ENCODE measurements at regions not wholly inside any gene's neighbourhood (a gene's known extent, or its start where the extent isn't known, plus 50 kb on each side); places are given as distances from the start of the nearest gene placed in this dataset.

DNA sequence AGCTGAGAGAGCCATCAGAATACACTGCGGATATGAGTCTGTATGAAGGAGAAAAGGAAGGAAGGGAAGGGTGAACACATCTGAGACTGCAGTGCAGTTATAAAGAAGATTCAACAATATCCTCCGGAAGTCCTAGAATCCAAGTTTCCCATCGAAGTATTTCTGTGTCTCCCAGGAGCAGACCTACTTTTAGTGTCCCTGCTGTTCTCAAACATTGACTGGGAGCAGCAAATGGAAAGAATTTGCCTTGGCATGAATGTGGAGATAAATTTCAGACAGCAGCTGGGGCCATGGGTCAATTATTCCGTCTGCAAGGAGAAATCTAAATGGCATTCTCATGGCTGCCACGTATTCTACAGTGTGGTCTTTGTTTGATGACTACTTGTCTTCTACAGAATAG is 478.1 kb upstream of the SMC2 start:
- DNase-seq (ENCODE audit: low read depth in 2 of 2), result no peak

DNA sequence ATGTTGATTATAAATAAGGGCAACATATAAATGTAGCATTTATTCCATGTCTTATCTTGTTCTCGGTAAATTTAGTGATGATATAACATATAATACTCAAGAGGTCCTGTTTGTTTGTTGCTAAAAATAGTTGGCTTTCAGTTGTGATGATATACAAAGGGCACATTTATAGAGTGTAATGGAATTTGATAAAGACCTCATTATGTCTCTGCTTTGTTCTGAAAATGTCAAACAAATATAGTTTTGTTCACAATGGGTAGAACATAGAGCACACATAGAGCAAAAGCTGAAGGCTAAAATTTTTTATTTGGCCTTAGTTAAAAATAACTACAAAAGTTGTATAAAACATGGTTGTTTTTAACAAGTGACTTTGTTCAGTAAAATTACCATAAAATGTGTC is 477.1 kb upstream of the SMC2 start:
- DNase-seq (ENCODE audit: low read depth in 2 of 2), result no peak

DNA sequence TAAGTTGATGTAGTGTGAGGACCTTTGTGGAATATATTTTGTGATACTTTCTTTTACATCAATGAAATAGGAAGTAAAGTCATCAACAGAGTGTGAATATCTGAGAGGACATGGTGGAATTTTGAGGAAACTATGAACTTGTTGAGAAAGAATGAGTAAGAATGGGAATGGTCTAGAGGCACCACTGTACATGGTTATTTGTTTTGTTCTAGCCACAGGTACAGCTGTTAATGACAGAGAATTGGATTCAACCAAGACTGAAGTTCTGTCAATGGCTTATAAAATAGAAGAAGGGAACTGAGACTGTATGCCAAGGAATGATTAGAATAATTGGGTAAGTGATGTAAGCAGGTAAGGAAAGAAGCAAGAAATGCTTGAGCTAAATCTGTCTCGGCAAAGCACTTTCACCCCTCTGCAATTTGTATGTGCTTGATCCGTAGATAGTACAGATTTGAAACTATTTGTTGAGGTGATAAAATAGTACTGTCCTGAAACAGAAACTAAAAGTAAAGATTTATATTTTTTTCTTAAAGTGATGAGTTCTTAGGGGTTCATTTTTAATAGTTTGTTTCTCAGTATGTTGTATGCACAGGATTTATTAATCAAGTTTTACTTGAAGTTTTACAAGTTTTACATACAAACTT is 468.8 kb upstream of the SMC2 start:
- DNase-seq (ENCODE audit: low read depth in 2 of 2), result no peak

DNA sequence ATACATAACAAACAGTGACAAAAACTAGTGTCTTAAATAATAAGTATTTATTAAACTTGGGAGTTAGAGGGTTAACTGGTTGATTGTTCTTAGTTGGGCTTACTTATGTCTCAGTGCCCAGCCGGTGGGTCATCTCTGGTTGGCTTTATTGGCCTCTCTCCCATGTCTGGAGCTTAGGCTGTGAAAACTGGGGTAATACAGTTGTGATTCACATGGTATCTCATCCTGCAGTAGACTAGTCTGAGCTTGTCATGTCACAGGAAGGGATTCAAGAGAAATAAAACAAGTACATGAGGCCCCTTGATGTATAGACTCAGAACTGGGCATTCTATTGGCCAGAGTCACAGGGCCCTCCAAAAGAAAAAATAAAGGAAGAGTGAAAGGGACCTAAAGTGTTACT is 466.4 kb upstream of the SMC2 start:
- DNase-seq (ENCODE audit: low read depth in 2 of 2), result no peak

DNA sequence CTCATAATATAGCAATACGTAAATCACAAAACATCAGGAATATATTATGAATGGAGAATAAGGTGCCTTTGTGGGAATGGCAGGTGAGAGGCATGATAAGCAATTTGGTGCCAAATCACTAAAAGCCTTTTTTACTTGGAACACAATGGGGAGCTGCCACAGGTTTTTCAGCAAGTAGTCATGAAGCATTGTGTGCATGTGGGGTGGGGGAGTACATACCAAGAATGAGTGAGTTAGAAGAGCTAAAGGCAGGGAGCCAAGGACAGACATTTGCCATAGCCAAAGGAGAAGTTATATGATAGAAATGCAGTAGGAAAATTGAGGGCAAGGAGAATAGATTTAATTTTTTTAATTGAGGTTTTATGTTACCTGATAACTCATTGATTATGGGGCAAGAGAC is 445.0 kb upstream of the SMC2 start:
- DNase-seq (ENCODE audit: low read depth in 2 of 2), result no peak

DNA sequence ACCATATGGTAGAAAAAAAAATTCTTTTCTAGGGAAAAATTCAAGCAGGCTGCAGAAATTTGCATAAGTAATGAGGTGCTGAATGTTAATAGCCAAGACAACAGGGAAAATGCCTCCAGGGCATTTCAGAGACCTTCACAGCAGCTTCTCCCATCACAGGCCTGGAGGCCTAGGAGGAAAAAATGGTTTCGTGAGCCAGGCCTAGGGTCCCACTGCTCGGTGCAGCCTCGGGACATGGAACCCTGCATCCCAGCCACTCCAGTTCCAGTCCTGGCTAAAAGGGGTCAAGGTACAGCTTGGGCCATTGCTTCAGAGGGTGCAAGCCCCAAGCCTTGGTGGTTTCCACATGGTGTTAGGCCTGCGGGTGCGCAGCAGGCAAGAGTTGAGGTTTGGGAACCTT is 436.0 kb upstream of the SMC2 start:
- DNase-seq (ENCODE audit: low read depth in 2 of 2), result no peak

DNA sequence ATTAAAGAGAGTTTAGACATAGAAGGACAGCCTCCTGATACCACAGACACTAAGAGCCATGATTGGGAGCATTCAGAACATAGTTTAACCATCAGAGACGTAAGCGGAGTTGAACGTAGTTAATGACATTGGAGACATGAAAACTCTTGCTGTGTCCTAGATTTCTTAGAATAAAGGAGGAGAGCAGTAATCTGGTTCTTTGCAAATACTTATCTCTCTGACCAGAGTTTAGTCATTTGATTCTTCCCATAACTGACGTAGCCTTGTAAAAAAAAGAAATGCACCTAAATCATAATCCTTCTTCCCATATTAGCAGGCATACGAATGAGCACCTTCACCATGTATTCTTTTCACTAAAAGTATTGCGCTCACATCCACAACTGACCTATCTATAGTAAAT is 433.3 kb upstream of the SMC2 start:
- DNase-seq (ENCODE audit: low read depth in 2 of 2), result no peak

DNA sequence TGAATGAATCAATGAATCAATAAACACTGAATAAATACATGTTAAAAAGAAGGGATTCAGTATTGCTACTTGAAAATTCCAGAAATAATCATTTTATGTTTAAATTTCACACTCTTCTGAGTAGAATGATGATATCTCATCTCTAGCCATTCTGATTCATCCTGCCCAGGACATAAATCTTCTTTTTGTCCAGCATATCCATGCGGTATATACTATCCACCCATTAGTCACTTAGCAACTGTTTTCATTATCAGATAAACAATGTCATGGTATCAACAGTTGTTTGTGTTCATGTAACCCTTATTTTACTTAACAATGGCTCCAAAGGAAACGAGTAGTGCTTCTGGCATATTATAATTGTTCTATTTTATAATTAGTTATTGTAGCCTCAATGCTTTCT is 432.4 kb upstream of the SMC2 start:
- DNase-seq (ENCODE audit: low read depth in 2 of 2), result no peak

DNA sequence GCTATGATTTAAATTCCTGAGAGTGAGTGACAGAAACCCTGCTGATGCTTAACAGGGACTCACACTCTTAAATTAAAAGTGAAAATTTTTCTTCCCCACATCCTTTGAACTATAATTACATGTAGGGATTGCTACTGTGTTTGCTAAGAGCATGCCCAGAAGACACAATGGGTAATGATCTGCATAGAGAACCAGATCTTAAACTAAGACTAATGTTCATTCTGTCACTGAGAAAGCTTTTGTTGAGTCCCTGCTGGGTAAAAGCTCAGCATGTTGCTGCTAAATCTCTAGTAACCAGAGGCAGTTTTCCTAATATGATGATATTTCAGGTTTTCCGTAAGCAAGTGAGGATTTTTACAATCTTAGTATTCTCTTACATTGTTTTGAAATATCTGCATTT is 424.8 kb upstream of the SMC2 start:
- DNase-seq (ENCODE audit: low read depth in 2 of 2), result no peak

DNA sequence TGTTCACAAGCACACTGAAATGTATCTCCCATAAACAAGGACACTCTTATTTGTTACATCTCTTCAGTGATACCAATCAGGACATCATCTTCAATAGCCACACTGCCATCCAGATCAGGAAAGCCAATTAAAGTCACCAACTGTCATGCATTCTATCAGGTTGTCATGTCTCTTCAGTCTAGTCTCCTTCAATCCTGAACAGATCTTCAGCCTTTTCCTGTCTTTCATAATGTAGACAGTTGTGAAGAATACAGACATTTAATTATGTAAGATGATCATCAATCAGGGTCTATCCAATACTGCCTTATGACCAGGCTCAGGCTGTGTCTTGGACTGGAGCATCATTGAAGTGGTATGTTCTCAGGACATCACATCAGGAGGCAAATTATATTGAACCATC is 419.8 kb upstream of the SMC2 start:
- no peak for DNase-seq (ENCODE audit: low read depth in 2 of 2)

DNA sequence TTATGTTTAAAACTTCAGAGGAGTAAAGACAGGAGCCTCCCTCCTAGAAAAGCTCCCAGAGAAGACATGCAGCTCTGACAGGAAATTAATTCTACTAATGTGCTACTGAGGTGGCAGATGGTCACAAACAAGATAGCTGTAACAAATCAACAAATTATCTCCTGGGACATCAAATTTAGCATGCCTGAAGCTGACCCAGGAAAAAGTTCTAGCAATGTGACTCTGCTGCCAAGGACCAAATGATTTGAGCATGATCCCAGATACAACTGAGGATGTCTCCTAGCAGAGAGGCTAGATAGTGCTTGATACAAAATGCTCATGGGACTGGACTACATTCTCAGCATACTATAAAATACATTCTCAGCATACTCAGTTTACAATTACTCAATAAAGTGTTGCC is 413.5 kb upstream of the SMC2 start:
- DNase-seq (ENCODE audit: low read depth in 2 of 2), result no peak

DNA sequence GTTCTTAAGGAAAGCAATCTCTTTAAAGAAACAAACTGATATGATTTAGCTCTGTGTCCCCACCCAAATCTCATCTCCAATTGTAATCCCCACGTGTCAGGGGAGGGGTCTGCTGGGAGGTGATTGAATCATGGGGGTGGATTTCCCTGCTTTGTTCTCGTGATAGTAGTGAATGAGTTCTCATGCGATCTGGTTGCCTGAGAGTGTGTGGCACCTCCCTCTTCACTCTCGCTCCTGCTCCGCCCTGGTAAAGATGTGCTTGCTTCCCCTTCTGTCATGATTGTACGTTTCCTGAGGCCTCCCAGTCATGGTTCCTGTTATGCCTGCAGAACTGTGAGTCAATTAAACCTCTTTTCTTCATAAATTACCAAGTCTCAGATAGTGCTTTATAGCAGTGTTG is 412.7 kb upstream of the SMC2 start:
- DNase-seq (ENCODE audit: low read depth in 2 of 2), result no peak

DNA sequence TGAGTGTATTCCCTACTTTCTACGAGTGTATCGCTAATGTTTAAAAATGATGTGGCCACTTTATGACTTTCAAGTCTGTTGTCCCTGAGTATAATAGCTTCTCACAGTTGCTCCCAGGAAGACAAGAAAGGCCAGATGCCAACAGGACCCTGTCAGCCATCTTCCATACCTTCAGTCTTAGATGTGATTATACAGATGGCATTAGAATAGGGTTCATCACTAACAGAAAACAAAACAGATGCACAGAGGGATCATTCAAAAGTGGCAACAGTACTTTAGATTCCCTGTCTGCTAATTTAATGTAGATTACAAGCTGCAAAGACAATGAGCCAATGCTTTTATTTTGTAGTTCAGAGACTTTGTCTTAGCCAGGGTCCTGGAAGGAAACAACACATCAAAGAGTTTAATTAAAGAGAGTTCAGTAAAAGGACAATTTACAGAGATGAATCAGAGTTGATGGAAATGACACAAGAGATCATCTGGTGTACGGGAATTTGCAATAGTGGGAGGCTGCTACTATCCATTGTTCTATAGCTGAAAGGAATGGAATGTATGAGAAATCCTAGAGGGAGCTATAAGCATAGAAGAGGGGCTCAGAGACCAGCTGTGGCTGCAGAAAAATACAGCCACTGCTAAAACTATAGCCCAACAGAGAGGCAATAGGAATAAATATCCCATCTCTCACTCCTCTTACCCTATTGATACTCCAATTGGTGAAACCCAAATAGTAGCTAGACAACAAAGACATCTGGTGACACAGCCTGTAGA is 393.7 kb upstream of the SMC2 start:
- no peak for DNase-seq (ENCODE audit: low read depth in 2 of 2)

DNA sequence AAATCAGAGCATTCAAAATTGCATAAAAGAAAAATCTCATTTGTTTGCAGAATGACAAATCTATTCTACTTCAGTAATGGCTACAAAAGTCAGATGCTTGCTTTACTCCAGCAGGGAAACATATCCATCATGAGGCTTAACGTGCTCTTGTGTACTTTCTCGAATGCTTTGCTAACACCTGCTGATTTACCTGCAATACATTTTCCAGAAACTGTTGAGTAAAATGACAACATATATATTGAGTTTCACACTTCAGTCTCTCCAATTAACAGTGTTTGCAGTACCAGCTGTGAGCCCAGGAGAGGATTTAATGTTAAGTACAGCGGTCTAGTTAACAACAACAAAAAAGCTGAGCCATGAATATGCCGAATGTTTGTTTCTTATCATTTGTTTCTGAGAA is 391.5 kb upstream of the SMC2 start:
- no peak for DNase-seq (ENCODE audit: low read depth in 2 of 2)

DNA sequence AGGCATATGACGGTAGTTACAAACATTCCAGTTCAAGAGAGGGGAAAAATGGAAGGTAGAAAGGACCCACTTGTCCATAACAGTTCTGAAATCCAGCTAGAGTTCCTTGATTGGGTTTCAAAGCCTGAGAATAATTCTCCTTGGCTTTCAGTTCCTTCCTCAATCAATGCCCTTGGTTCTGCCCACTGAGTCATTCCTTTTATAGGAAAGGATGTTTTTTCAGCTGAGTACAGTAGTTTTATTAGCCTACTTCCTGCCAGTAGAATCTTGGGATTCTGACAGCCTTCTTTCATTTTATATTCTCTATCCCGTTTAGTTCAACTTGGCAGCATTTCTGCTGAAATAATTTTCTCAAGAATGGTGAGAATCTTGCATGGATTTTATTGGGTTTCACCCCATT is 386.9 kb upstream of the SMC2 start:
- DNase-seq (ENCODE audit: low read depth in 2 of 2), result no peak

DNA sequence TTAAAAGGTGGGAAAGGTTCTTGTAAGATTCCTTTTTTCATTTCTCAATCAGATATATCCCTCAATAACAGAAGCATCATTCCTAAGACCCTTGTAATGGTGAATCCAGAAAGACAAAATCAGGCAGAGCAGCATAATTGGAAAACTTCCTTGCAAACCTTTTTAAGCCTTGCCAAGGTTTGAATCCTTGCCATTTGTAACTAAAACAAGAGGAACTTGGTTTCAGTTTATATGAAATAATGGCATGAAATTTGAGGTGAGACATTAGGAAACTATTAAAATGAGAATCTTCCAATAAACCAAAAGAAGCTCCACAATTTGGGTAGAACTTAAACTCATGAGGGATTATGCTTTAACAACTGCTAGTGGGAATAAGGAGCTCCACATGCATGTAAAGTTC is 384.7 kb upstream of the SMC2 start:
- no peak for DNase-seq (ENCODE audit: low read depth in 2 of 2)

DNA sequence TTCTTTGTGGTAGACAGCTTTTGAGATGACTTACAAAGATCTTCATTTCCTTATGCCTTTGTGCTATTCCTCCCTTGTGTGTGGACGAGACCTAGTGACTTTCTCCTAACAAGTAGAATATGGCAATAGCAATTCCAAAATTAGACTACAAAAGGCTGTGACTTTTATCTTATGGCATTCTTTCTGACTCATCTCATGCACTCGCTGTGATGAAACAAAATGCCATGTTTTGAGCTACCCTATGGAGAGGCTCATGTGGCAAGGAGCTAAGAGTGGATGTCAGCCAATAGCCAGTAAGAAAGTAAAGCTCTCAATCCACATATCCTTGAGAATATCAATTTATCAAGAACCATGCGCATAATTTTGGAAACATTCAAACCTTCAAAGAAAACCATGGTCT is 380.5 kb upstream of the SMC2 start:
- no peak for DNase-seq (ENCODE audit: low read depth in 2 of 2)

DNA sequence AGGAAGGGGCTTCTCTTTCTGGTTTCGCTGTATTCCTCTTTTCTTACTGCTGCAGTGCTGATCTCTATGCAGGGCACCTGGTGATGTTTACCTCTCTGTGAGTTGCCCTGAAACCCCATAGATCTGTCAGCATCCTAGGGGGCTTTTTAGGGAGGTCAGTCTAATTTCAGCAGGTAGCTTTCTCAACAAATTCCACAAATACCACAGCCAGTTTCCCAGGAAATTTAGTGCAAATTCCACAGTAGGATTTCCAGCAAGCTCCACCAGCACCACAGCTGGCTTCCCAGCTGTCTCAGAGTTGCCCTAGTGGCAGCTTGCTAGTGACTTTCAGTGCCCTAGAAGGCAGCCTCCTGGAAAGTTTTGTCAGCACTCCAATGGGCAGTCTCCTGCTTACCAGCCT is 379.1 kb upstream of the SMC2 start:
- DNase-seq (ENCODE audit: low read depth in 2 of 2), result no peak

DNA sequence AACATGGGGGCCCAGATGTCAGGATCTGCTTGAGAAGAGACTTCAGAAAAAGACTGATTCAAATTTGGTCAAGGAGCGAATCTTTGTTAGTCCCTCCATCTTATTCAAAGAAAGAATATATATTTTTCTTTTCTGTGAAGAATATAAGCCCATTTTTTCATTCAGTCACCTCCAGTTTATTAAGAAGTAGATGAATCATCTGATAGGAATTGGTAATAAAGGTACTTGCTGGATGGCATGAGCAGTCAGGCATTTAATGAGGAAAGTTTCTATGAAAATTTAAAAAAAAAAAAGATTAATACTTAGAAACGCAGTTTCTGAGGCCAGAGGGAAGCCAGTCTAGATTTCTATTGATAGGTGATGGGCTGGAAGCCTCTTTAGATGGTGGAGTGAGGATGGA is 373.1 kb upstream of the SMC2 start:
- no peak for DNase-seq (ENCODE audit: low read depth in 2 of 2)

DNA sequence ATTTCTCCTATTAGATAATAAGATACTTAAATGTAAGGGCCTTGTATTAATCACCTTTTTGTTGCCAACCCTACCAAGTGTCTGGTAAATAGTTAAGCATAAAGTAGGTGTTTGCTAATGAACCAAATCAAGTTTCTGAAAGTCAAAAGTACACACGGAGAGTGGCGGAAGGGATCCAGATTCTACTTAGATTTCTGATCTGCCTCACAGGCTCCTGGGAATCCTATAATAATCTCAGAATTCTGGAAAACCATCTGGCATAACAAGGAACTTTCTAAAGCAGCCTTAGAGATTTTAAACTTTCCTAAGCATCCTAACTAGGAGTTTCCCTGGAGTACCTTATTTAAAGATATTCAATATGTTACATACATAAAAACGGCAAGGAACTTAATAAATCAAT is 363.2 kb upstream of the SMC2 start:
- no peak for DNase-seq (ENCODE audit: low read depth in 2 of 2)

DNA sequence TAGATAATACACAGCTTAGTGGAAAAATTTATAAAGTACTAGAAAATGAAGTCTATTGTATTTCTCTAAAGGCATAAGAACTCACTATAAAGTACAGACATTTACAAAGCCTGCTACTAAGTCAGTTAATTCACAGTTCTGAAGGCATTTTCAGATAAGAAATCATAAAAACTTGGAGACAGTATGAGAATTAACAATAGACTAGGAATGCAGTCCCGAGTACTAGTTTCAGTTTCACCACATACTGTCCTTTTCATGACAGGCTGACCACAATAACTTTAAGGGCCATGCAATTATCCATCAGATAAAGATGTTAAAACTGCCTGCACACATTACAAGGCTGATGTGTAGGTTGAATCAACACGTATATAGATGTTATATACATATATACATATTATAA is 362.6 kb upstream of the SMC2 start:
- DNase-seq (ENCODE audit: low read depth in 2 of 2), result no peak

DNA sequence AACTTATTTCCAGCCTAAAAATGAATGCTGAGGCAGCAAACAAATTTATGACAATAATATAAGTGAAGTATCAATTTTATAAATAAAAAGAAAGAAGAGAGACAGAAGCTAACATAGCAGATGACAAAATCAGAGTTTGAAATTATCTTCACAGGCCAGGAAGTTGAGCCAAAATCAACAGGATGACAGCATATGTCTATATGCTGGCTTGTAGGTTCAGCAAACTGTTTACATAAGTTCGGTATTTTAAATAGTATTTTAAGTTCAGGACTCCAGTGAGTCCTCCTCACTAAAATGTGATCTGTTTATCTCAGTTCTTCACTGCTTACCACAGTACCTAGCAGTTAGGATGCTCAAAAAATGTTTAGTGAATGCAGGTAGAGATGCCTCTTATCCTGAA is 359.6 kb upstream of the SMC2 start:
- DNase-seq (ENCODE audit: low read depth in 2 of 2), result no peak

DNA sequence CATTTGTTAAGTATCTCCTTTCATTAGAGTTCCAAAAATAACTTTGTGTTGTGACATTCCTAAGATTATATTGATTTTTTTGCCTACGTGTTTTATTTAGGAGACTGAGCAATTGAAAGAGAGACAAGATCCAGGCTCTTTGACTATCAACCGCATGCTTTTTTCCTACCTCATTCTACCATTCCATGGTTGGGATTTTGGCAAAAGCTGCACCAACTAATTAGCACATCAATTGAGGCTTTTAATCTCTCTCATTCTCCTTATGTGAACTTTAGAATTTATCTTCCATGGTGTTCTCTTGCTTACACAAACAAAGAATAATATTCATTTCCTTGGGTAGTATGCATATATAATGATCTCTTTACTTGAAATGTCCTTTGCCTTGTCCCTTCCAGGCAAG is 338.7 kb upstream of the SMC2 start:
- no peak for DNase-seq (ENCODE audit: low read depth in 2 of 2)

DNA sequence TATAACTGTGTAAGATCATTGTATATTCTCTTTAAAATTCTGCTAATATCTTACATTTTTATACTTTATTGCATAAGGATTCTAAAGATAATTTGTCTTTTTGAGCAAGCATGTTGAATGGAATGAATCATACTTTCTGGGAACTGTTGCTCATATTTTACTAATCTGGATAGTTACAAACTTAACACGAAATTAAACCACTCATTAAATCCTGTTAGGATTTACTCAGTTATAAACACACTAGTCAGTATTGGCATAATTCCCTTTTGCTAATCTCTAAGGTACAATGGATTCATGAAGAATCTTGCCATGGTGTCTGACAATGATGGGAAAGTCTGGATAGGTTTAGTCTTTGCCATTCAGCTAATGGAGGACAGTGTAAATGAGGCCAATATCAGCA is 338.1 kb upstream of the SMC2 start:
- DNase-seq (ENCODE audit: low read depth in 2 of 2), result no peak

Data from dermis microvascular lymphatic vessel endothelial cell (primary cell).